Activated CD4-positive, alpha-beta T cell treated with anti-CD3 and anti-CD28 coated beads for 4 hours (primary cell): ENCODE measurements at regions not wholly inside any gene's neighbourhood (a gene's known extent, or its start where the extent isn't known, plus 50 kb on each side); places are given as distances from the start of the nearest gene placed in this dataset.
"Not testable (repeated sequence)": the region's sequence is repeated elsewhere in the genome, so short reads cannot be mapped to it uniquely, and the experiment has no call there.

Experiments used
- DNase-seq, 2 donors: peaks; one replicate each; pipeline ENCODE4 v3.0.0-alpha.2; 2020

GRCh38 chr22:22759371-22759770, 115.0 kb downstream of the GGTLC2 start:
- DNase-seq, result no peak

- DNase-seq, result no peak
Measured at GRCh38 chr22:22759889-22760546, 115.6 kb downstream of the GGTLC2 start.

GRCh38 chr22:22761606-22761962, 117.2 kb downstream of the GGTLC2 start:
- DNase-seq, result no peak

GRCh38 chr22:22761963-22762772, 117.8 kb downstream of the GGTLC2 start:
- DNase-seq, result no peak

DNA sequence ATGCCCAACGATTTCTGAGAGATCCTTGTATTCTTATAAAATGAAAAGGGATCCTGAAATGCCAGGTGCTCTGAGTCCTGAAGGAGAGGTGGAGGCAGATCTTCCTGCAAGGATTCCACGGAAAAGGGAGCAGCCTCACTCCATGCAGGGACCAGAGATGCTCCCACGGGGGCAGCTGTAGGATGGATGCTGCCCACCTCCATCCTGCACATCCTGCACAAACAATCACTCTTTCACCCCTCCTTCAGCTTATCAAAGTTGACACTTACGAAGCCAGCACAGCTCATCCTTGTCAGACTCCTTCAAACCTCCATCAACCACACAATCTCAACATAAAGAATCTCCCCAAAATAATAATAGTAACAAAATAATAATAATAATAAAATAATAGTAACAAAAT, 119.1 kb downstream of the GGTLC2 start:
- no peak for DNase-seq

GRCh38 chr22:22764085-22764484, 119.7 kb downstream of the GGTLC2 start:
- no peak for DNase-seq

DNA sequence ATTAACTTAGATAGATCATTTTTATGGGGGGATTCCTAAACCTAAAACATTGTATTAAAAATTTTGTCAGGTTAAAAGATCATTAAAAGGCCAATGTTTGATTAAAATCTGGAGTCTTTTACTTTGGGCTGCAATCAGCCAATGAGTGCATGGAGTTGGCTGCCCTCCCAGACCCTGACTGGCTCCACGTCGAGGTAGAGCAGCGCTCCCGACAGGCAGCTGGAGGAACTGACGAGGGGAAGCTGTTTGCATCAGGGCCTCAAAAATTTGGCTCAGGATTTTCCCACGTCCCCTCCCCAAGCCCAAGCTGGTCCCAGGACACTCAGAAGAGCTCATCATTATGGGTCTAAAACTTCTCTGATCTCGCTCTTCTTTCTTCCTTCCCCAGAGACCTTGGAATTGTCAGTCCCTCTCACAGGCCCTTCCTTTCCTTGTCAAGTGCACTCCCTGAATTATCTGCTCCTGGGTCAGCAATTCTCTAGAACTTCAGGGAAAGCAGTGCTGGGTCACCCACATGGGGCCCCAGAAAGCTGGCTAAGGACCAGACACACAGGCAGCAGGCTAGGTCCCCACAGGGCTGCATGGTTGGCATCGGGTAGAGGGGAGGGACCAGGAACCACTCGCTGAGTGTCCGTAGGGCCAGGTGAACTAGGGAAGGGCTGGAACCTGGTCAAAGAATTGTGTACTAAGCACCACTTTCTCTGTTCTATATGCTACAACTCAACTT, 119.6 kb upstream of the IGLL5 start:
- no peak for DNase-seq

DNA sequence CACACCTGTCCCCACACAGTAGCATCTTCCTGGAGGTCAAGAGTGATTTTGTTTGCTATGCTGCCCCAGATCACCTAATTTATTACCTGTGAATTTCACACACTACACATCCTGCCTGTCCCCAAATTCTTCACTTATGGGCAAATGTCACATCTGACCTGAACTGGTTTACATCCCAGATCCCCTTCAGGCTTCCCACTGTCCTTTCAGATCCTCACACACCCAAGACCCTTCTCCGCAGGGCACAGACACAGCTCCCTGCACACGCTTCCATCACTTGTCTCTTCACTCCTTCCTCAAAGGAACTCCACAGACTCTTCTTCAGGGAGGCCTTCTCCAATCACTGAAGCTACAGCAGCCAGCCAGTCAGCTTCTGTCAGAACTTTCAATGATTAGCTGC, 118.7 kb upstream of the IGLL5 start:
- no peak for DNase-seq

DNA sequence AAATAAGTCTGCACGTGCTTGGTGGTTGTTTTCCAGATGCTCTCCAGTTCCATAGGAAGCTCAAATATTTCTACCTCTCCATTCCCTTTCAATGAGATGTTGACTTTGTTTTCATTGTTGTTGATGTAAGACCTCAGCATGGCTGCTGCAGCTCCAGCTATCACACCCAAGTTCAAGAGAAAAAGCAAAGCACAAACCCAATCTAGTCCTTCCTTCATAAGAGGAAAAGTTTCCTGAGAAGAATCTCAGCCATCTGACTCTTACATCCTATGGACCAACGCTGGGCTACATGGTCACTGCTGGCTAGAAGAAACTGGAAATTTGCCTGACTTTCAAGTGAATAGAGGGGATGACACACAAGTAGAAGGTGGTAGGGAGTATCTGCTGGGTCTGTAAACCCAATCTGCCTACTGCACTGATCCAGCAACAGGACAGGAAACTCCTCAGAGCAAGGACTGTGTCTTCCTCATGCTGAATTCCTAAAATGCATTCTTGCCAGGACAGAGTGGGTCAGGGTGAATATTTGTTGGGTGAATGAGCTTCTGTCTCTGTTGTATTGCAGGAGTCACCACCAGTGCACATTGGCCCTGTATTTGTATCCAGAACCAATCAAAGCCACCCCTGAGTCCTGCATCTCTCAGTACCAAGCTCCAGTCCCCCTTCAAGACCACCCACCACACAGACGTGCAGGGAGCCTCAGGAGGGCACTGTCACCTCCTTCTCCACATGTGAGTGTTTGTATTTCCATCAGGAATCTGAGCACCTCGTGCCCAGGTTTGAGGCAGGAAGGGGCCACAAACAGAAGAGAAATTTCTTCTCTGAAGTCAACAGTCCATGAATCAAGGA, 118.0 kb upstream of the IGLL5 start:
- DNase-seq, result no peak

GRCh38 chr22:22770280-22770871, 117.2 kb upstream of the IGLL5 start:
- peak in 1 of 2 donors; percentile 42 for DNase-seq

- no peak for DNase-seq
Measured at GRCh38 chr22:22770881-22771280, 116.7 kb upstream of the IGLL5 start.

DNA sequence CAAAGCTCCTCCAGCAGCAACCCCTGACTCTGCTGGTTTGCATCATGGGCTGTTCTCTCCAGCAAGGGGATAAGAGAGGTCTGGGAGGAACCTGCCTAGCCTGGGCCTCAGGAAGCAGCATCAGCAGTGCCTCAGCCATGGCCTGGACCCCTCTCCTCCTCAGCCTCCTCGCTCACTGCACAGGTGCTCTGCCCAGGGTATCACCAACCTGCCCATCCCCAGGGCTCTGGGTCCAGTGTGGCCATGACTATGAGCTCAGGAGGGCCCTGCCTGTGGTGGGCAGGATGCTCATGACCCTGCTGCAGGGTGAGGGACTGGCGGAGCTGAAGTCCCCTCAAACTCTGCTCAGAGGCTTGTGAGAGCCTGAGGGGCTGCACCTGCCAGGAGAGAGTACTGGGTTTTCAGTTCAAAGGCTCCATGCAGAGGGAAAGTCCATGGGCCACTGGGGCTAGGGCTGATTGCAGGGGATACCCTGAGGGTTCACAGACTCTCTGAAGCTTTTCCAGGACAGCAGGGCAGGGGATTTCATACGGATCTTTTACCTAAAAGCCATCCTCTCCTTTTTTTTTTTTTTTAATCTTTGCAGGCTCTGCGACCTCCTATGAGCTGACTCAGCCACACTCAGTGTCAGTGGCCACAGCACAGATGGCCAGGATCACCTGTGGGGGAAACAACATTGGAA, 115.8 kb upstream of the IGLL5 start:
- DNase-seq, result no peak

GRCh38 chr22:22772396-22772795, 115.2 kb upstream of the IGLL5 start:
- no peak for DNase-seq

- no peak for DNase-seq
Measured at GRCh38 chr22:22772883-22773282, 114.7 kb upstream of the IGLL5 start.

GRCh38 chr22:22773427-22773826, 114.2 kb upstream of the IGLL5 start:
- DNase-seq, result no peak

GRCh38 chr22:22773979-22774604, 113.5 kb upstream of the IGLL5 start:
- no peak for DNase-seq

DNA sequence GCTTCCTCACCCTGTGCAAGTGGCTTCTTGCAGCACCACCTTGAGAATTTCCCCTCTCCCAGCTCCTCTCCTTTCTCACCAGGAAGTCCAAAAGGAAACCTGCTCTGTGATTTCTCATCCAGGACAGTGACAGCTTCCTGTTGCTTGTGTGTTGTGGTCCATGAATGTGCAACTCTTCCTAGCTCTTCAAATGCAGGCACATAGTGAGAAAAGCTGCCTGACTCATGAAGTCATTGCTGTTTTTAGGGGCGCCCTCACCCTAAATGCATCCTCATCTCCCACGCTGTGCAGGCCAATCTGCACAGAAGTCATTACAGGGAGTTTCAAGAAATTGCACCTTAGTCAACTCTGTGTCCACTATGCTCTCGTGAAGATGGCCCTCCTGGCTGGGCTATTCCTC, 112.9 kb upstream of the IGLL5 start:
- DNase-seq, result not testable (repeated sequence)

DNA sequence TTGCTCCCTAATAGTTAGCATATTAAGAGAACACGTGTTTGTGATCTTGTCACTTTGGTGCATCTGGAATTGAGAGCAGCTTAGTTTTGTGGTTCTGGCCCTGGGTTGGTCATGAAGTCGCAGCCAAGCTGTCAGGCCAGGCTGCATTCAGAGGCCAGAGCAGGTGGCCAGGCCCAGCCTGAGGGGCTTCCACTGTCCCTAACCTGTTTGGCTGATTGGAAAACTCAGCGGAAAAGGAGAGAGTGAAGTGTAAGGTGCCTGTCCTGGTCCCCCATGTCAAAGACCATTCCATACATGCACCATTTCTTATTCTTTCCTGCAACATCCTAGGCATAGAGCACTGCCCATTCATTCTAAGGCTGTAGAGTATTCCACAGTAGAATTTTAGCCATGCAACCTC, 111.5 kb upstream of the IGLL5 start:
- DNase-seq, result no peak

DNA sequence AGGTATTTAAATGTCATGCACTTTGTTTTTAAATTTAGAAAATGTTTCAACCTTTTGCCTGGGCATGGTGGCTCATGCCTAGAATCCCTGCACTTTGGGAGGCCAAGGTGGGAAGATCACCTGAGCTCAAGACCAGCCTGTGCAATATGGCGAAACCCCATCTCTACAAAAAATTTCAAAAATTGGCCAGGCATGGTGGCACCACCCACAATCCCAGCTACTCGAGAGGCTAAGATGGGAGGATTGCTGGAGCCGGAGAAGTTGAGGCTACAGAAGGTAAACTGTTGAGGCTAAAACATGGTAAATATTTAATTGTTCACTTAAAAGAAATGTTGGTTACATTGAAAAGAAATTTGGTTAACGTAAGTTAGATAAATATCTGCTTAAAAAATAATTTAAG, 108.4 kb upstream of the IGLL5 start:
- DNase-seq, result no peak

- no peak for DNase-seq
Measured at GRCh38 chr22:22783575-22783974, 104.0 kb upstream of the IGLL5 start.

DNA sequence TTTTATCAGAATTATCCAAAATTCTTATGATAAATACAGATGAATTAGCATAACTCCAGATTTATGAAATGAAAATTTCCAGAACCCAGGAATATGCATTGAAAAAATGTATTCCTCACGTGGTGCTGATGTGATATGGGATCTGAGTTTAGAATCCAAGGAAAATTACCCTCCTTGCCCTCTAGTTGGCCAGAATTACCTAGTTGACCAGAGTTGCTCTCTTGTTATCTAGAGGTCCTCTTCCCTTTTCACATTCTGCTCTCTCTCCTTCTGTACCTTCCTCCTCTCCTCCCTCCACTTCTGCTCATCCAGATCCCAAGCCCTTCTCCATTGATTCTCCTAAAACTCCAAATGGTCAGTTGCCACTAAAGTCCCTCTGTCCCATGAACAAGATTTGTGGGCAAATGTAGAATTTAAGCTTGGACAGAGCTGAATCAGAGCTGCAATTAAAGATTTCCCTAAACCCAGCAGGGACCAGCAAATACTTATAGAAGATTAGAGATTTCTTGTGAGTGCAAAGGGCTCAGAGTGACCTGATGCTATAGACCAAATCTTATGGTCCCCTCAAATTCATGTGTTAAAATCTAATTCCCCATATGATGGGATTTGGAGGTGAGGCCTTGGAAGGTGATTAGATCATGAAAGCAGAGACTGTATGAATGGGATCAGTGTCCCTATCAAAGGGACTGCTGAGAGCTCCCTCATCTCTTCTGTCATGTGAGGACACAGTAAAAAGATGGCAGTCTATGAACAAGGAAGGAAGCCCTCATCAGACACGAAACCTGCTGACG, 103.2 kb upstream of the IGLL5 start:
- no peak for DNase-seq
